NCI-H510A (cell line): ENCODE measurements at regions not wholly inside any gene's neighbourhood (a gene's known extent, or its start where the extent isn't known, plus 50 kb on each side); places are given as distances from the start of the nearest gene placed in this dataset.

Source experiments
- DNase-seq: peaks from one replicate; lab custom pipeline; 2025; lab: John Stamatoyannopoulos, UW

GRCh38 chr1:226816576-226816975 lies 53.8 kb upstream of the PSEN2 start:
- DNase-seq, result no peak

- DNase-seq, result peak; percentile 82
These were observed 55.5 kb upstream of the PSEN2 start for GRCh38 chr1:226814751-226815537.

GRCh38 chr1:226813671-226814591 lies 56.5 kb upstream of the PSEN2 start:
- no peak for DNase-seq

GRCh38 chr1:226810681-226811080 lies 59.7 kb upstream of the PSEN2 start:
- no peak for DNase-seq

- DNase-seq, result no peak
These were observed 60.4 kb upstream of the PSEN2 start for GRCh38 chr1:226809785-226810571.

GRCh38 chr1:226808501-226808900 lies 61.9 kb upstream of the PSEN2 start:
- DNase-seq, result no peak

GRCh38 chr1:226806988-226807387 lies 63.4 kb upstream of the PSEN2 start:
- peak; percentile 47 for DNase-seq

- DNase-seq, result no peak
These were observed 65.3 kb upstream of the PSEN2 start for GRCh38 chr1:226804907-226805759.

- no peak for DNase-seq
These were observed 61.8 kb upstream of the ITPKB start for GRCh38 chr1:226800763-226801380.

- DNase-seq, result no peak
These were observed 60.7 kb upstream of the ITPKB start for GRCh38 chr1:226799634-226800281.

GRCh38 chr1:226798427-226799411 lies 59.6 kb upstream of the ITPKB start:
- DNase-seq, result no peak

GRCh38 chr1:226797151-226797550 lies 58.1 kb upstream of the ITPKB start:
- DNase-seq, result no peak

- no peak for DNase-seq
These were observed 54.7 kb upstream of the ITPKB start for GRCh38 chr1:226793620-226794276.

- DNase-seq, result no peak
These were observed 53.3 kb upstream of the ITPKB start for GRCh38 chr1:226792368-226792767.

GRCh38 chr1:226790545-226791181 lies 51.6 kb upstream of the ITPKB start:
- DNase-seq, result no peak

GRCh38 chr1:226788965-226789364 lies 49.9 kb upstream of the ITPKB start:
- DNase-seq, result no peak
